ENCODE measurements at regions not wholly inside any gene's neighbourhood (a gene's known extent, or its start where the extent isn't known, plus 50 kb on each side); places are given as distances from the start of the nearest gene placed in this dataset.

DNA sequence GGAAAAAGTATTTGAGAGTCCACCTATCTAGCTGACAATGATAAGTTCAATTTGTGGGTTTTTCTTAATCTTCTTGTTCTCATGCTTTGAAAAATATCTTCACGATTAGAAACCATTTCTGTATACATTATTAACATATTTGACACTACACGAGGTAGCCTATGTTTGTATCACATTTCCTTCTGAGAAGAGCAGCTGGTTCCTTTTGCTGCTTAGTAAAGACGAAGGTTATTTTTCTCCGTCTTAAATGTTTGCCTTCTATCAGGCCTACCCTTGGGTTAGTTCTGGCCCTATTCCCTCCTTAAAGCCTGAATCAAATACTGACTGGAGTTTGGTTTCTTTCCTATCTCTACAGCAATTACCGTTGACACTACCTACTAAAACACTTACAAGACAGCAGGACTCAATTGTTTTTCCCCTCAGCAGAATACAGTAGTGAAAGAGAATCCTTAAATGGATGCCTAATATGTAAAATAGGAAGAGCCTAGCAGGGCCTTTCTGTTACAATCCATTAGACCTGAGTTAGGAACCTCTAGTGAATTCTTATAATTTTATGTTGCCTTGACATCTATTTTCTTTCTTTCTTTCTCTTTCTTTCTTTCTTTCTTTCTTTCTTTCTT lies 790.4 kb downstream of the EPHA4 start:
- TF ChIP-seq, protein P1, sequence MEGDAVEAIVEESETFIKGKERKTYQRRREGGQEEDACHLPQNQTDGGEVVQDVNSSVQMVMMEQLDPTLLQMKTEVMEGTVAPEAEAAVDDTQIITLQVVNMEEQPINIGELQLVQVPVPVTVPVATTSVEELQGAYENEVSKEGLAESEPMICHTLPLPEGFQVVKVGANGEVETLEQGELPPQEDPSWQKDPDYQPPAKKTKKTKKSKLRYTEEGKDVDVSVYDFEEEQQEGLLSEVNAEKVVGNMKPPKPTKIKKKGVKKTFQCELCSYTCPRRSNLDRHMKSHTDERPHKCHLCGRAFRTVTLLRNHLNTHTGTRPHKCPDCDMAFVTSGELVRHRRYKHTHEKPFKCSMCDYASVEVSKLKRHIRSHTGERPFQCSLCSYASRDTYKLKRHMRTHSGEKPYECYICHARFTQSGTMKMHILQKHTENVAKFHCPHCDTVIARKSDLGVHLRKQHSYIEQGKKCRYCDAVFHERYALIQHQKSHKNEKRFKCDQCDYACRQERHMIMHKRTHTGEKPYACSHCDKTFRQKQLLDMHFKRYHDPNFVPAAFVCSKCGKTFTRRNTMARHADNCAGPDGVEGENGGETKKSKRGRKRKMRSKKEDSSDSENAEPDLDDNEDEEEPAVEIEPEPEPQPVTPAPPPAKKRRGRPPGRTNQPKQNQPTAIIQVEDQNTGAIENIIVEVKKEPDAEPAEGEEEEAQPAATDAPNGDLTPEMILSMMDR (IDR thresholded peaks at IDR 0.05) = no peak
- H3K9me3 ChIP-seq = peaks cover 0 to 11% of the 10 kb centered on the region in 2 donors
- intact Hi-C loops (cut with DNase I) = no loop called here
- ATAC-seq (no peak), DNase-seq (no peak)
- no peaks in the 10 kb centered on the region for H3K27me3 ChIP-seq
- no peak overlapping the region for H3K27ac ChIP-seq
- no peaks in the 10 kb centered on the region for H3K36me3 ChIP-seq
- H3K4me3 ChIP-seq = no peak overlapping the region
- H3K4me1 ChIP-seq = no peaks in the 10 kb centered on the region

- Histone ChIP-seq H3K4me1 (no peaks in the 10 kb centered on the region), H3K9me3 (peaks cover 0 to 11% of the 10 kb centered on the region in 2 donors), H3K27ac (no peak overlapping the region), H3K4me3 (no peak overlapping the region), H3K36me3 (no peaks in the 10 kb centered on the region), H3K27me3 (no peaks in the 10 kb centered on the region)
- DNase-seq (no peak), ATAC-seq (no peak)
- intact Hi-C loops (cut with DNase I) = no loop called here
- TF ChIP-seq, protein P1 (IDR thresholded peaks at IDR 0.05) = no peak
Observed at GRCh38 chr2:220782609-220783113, 789.4 kb downstream of the EPHA4 start.

GRCh38 chr2:220783671-220784070 lies 788.4 kb downstream of the EPHA4 start:
- Histone ChIP-seq H3K27me3 (no peaks in the 10 kb centered on the region), H3K4me1 (no peaks in the 10 kb centered on the region), H3K27ac (no peak overlapping the region), H3K36me3 (no peaks in the 10 kb centered on the region), H3K9me3 (peaks cover 0 to 7% of the 10 kb centered on the region in 2 donors), H3K4me3 (no peak overlapping the region)
- DNase-seq (no peak), ATAC-seq (no peak)
- TF ChIP-seq, protein P1 (IDR thresholded peaks at IDR 0.05) = no peak
- intact Hi-C loops (cut with DNase I) = no loop called here

DNA sequence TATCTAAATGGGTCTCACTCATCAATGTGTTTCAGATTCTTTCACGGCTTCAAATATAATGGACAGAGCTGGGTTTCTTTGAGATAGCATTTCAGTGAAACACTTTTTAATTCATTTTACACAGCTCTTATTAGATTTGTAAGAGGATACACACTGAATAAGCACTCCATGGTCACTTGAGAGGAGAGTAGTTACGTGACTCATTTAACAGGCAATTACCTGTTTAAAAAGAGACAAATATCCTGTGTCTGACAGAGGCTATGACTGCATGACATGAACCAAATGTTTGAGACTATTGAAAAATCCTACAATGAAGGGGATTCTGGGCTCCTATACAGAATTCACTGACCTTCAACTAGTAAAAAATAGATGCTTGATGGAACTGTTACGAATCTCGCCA lies 786.9 kb downstream of the EPHA4 start:
- ATAC-seq = peak; percentile 79
- no peaks in the 10 kb centered on the region for H3K27me3 ChIP-seq
- H3K4me3 ChIP-seq = no peak overlapping the region
- no peak for DNase-seq
- no peak overlapping the region for H3K27ac ChIP-seq
- H3K36me3 ChIP-seq = no peaks in the 10 kb centered on the region
- intact Hi-C loops (cut with DNase I) = no loop called here
- no peaks in the 10 kb centered on the region for H3K4me1 ChIP-seq
- no peaks in the 10 kb centered on the region for H3K9me3 ChIP-seq
- TF ChIP-seq, protein P1 (IDR thresholded peaks at IDR 0.05) = no peak

- no peak overlapping the region for H3K4me3 ChIP-seq
- DNase-seq (no peak), ATAC-seq (no peak)
- no peaks in the 10 kb centered on the region for H3K27me3 ChIP-seq
- no peaks in the 10 kb centered on the region for H3K4me1 ChIP-seq
- intact Hi-C loops (cut with DNase I) = no loop called here
- H3K27ac ChIP-seq = no peak overlapping the region
- H3K9me3 ChIP-seq = no peaks in the 10 kb centered on the region
- TF ChIP-seq, protein P1 (IDR thresholded peaks at IDR 0.05) = no peak
- no peaks in the 10 kb centered on the region for H3K36me3 ChIP-seq
Observed at GRCh38 chr2:220786216-220786615, 785.9 kb downstream of the EPHA4 start.
